ENCODE measurements at regions not wholly inside any gene's neighbourhood (a gene's known extent, or its start where the extent isn't known, plus 50 kb on each side); places are given as distances from the start of the nearest gene placed in this dataset.
"Not testable (repeated sequence)": the region's sequence is repeated elsewhere in the genome, so short reads cannot be mapped to it uniquely, and the experiment has no call there.

DNA sequence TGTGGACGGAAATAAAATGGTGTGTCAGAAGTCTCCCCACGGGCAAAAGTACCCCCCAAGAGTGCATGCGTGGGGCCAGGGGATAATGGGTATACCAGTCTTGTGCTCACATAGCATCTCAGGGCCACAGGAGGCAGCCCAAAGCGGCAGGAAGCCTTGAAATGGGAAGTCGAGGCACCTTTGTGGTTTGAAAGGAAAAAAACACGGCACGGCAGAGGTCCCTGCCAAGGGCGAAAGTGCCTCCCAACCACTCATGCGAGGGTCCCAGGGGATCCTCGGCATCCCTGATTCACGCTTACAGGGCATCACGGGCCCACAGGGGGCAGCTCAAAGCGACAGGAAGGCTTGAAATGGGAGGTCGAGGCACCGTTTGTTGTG lies 583.2 kb downstream of the ALG10 start:
- TF ChIP-seq POLR2A (IDR thresholded peaks at IDR 0.05) (no peak), CTCF (IDR thresholded peaks at IDR 0.05) (no peak), POLR2AphosphoS5 (IDR thresholded peaks at IDR 0.05) (no peak), EP300 (IDR thresholded peaks at IDR 0.05) (no peak)
- peak in 1 of 2 donors; percentile 29 for DNase-seq (ENCODE audit: low spot score in 2 of 2)
- no peaks in the 10 kb centered on the region for H3K4me1 ChIP-seq
- no peaks in the 10 kb centered on the region for H3K27me3 ChIP-seq
- no peak overlapping the region for H3K27ac ChIP-seq
- no peaks in the 10 kb centered on the region for H3K36me3 ChIP-seq
- peaks cover 47% of the 10 kb centered on the region for H3K9me3 ChIP-seq
- H3K4me3 ChIP-seq: no peak overlapping the region
- WGBS: 76% methylated on average over 15 of the region's 15 CpGs

- TF ChIP-seq CTCF (IDR thresholded peaks at IDR 0.05): no peak
- TF ChIP-seq EP300 (IDR thresholded peaks at IDR 0.05): no peak
- TF ChIP-seq POLR2AphosphoS5 (IDR thresholded peaks at IDR 0.05): no peak
- no peak for TF ChIP-seq POLR2A (IDR thresholded peaks at IDR 0.05)
- no peaks in the 10 kb centered on the region for H3K4me1 ChIP-seq
- no peaks in the 10 kb centered on the region for H3K36me3 ChIP-seq
- H3K27ac ChIP-seq: no peak overlapping the region
- 67% methylated on average over 26 of the region's 27 CpGs for WGBS
- no peaks in the 10 kb centered on the region for H3K27me3 ChIP-seq
- H3K9me3 ChIP-seq: peaks cover 46% of the 10 kb centered on the region
- no peak overlapping the region for H3K4me3 ChIP-seq
- DNase-seq (ENCODE audit: low spot score in 2 of 2): peak in 1 of 2 donors; percentile 41
These were observed 583.9 kb downstream of the ALG10 start for GRCh38 chr12:34605955-34606748.

DNA sequence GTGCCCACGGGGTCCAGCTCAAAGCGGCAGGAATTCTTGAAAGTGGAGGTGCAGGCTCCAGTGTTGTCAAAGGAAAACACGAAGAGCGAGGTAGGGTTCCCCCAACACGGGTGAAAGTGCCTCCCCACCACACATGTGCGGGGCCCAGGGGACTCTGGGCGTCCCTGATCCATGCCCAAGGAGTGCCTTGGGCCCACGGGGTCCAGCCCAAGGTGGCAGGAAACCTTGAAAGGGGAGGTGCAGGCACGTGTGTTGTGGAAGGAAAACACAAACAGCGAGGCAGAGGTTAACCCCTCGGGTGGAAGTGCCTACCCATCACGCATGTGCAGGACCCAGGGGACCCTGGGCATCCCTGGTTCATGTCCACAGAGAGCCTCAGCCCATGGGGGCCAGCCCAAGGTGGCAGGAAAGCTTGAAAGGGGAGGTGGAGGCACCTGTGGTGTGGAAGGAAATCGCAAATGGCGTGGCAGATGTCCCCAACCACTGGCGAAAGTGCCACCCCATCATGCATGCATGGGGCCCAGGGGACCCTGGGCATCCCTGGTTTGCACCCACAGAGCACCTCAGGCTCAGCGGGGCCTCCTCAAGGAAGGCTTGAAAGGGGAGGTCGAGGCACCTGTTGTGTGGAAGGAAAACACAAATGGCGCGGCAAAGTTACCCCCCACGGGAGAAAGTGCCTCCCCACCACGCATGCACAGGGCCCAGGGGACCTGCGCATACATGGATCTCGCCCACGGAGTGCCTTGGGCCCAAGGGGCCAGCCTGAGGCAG lies 584.6 kb downstream of the ALG10 start:
- Histone ChIP-seq H3K36me3 (no peaks in the 10 kb centered on the region), H3K9me3 (peaks cover 42% of the 10 kb centered on the region), H3K4me3 (no peak overlapping the region), H3K27me3 (no peaks in the 10 kb centered on the region), H3K4me1 (no peaks in the 10 kb centered on the region), H3K27ac (no peak overlapping the region)
- DNase-seq (ENCODE audit: low spot score in 2 of 2): peak; percentile 38 to 62
- TF ChIP-seq POLR2A (IDR thresholded peaks at IDR 0.05): no peak
- TF ChIP-seq POLR2AphosphoS5 (IDR thresholded peaks at IDR 0.05): no peak
- no peak for TF ChIP-seq CTCF (IDR thresholded peaks at IDR 0.05)
- no peak for TF ChIP-seq EP300 (IDR thresholded peaks at IDR 0.05)
- 62% methylated on average over 24 of the region's 24 CpGs for WGBS

DNA sequence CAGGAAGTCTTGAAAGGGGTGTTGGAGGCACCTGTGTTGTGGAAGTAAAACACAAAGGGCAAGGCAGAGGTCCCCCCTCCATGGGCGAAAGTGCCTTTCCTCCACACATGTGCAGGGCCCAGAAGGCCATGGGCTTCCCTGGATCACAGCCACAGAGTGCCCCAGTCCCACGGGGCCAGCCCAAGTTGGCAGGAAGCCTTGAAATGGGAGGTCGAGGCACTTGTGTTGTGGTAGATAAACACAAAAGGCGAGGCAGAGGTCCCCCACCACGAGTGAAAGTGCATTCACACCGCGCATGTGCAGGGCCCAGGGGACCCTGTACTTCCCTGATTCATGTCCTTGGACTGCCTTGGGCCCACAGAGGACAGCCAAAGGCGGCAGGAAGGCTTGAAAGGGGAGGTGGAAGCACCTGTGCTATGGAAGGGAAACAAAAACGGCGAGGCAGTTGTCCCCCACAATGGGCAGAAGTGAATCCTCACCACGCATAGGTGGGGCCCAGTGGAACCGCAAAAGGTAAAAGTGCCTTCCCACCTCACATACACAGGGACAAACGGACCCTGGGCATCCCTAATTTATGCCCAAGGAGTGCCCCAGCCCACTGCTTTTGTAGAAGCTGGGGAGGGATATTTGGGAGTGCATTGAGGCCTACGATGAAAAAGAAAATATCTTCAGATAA lies 585.4 kb downstream of the ALG10 start:
- Histone ChIP-seq H3K4me1 (no peaks in the 10 kb centered on the region), H3K27ac (no peak overlapping the region), H3K27me3 (no peaks in the 10 kb centered on the region), H3K9me3 (peaks cover 37% of the 10 kb centered on the region), H3K36me3 (no peaks in the 10 kb centered on the region), H3K4me3 (no peak overlapping the region)
- 65% methylated on average over 14 of the region's 14 CpGs for WGBS
- peak; percentile 49 to 54 for DNase-seq (ENCODE audit: low spot score in 2 of 2)
- no peak for TF ChIP-seq CTCF (IDR thresholded peaks at IDR 0.05)

DNA sequence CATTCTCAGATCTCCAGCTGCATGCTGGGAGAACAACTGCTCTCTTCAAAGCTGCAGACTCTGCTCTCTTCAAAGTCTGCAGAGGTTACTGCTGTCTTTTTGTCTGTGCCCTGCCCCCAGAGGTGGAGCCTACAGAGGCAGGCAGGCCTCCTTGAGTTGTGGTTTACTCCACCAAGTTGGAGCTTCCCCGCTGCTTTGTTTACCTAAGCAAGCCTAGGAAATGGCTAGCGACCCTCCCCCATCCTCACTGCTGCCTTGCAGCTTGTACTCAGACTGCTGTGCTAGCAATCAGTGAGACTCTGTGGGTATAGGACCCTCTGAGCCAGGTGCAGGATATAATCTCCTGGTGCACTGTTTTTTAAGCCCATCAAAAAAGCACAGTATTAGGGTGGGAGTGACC lies 591.7 kb downstream of the ALG10 start:
- WGBS: 80% methylated on average over 2 of the region's 2 CpGs
- H3K27ac ChIP-seq; H3K36me3 ChIP-seq; H3K4me1 ChIP-seq; DNase-seq (ENCODE audit: low spot score in 2 of 2); H3K4me3 ChIP-seq; H3K27me3 ChIP-seq: not testable (repeated sequence)
- H3K9me3 ChIP-seq: peaks cover 31% of the 10 kb centered on the region

Measured in suprapubic skin (tissue), 4 donors.